GM18517 (cell line): ENCODE measurements at regions not wholly inside any gene's neighbourhood (a gene's known extent, or its start where the extent isn't known, plus 50 kb on each side); places are given as distances from the start of the nearest gene placed in this dataset.

Experiments
- ATAC-seq: cut with Tn5 transposase; IDR thresholded peaks from one replicate; pipeline ENCODE4 v1.9.1; 2021; ENCODE audit warnings: mild to moderate bottlenecking, moderate library complexity; ENCODE audit not compliant: unreplicated experiment

DNA sequence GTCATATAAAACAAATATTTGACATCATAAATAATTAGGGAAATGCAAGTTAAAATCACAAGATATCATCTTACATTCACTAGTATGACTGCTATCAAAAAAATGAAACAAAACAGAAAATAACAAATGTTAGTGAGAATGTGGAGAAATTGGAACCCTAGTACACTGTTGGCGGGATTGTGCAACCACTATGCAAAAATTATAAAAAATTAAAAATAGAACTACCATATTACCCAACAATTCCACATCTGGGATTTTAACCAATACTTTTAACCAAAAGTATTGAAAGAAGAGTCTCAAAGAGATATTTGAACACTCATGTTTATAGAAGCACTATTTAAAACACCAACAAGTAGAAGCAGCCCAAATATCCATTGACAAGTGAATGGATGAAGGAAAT, 797.2 kb upstream of the ADAMTS5 start:
- no peak for ATAC-seq

DNA sequence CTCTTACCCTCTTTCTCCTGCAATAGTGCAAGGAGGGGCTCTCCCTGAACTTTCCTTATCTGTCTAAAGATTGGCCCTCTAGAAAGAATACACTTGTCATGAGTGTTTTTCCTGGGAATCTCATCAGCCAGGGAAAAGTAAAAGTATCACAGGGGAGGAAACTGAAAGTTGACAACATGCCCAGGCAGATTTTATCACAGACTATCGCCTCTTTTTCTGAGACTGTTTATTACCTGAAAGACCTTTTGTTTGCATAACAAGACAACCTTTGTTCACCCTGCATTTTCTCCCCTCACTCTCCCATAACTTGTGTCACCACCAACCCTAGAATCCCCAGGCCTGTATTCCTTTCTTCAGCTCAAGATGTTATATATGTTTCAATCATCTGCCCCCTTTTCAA, 794.7 kb upstream of the ADAMTS5 start:
- no peak for ATAC-seq

DNA sequence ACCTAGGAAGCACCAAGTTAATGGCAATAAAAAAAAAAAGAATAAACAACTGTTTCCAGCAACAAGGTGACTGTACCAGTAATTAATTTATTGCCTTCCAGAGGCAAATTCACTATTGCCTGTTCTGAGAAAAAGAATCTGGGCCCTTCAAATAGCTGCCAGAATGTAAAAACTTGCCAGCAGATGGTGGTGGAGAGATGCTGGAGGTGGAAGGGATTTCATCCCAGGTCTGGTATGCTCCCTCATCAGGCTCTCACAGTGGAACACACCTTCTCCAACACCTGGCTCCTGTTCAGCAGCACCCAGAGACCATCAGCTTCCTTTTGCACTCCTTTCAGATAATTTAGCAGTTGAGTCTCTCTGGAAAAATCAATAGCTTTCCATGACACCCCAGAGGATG, 792.9 kb upstream of the ADAMTS5 start:
- ATAC-seq = no peak

DNA sequence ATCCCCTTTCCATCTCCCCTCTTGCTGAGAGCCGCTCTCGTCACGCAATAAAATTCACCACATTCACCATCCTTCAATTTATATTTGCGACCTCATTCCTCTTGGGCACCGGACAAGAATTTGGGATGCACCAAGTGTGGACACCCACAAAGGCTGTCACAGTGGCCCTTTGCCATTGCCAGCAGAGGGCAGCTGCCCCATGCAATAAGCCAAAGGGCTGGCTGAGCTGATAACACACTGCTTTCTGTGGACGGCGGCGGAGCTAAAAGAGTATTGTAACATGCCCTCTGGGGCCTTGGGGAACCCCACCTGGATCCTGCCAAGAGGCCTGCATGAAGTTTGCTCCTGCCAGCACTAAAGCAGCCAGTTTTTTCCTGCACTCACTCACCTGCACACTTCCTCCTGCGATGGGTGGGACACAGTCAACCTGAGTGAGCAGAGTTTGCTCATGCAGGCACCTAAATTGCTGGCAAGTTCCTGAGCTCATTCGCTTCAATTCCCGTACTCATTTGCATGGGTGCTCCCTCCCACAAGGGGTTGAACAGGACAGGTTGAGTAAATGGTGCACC, 792.3 kb upstream of the ADAMTS5 start:
- no peak for ATAC-seq

DNA sequence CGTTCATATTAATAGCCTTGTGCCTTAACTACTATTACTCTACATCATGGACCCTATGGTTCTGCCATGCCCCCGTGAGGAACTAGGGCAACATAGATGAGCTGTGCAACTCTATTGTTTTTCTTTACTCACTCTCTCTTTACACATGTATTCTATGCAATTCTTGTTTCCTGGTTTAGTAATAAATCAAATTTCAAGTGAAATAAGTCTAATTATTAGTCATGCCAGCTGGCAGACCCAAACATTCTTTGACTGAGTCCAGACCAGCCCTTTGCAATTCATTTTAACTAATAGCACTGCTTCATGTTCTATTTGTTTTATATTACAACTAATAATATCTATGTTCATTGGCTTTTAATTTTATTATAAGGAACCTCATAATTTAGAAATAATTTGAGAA, 789.3 kb upstream of the ADAMTS5 start:
- no peak for ATAC-seq

DNA sequence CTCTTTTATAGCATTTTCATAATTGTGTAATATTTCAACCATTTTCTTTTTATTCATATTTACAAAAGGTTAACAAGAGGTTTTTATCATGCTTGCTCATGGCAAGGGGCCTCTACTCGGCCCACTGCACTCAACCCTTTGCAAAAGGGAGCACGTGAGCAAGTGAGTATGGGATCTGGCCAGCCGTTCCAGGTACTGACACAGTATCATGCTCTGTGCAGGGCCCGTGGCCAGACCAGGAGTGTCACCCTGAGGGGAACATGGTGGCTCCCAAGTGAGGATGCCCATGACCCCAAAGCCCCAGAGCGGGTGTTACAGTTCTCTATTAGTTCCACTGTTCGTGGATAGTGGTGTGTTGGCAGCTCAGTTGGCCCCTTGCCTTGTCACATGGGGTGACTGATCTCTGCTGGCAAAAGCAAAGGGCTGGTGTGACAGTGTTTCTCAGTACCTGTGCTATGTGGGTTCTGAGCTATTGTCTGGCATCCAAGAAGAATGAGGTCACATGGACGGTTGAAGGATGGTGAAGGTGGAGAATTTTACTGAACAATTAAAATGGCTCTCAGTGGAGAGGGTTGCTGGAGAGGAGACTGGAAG, 777.2 kb upstream of the ADAMTS5 start:
- no peak for ATAC-seq

DNA sequence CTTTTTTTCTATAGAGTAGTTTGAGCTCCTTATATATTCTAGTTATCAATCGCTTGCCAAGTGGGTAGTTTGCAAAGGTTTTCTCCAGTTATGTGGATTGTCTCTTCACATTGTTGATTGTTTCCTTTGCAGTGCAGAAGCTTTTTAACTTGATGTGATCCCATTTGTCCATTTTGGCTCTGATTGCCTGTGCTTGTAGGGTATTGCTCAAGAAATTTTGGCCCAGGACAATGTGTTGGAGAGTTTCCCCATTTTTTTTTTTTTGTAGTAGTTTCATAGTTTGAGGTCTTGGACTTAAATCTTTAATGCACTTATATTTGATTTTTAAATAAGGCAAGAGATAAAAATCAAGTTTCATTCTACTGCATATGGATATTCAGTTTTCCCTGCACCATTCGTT, 774.8 kb upstream of the ADAMTS5 start:
- ATAC-seq = no peak

DNA sequence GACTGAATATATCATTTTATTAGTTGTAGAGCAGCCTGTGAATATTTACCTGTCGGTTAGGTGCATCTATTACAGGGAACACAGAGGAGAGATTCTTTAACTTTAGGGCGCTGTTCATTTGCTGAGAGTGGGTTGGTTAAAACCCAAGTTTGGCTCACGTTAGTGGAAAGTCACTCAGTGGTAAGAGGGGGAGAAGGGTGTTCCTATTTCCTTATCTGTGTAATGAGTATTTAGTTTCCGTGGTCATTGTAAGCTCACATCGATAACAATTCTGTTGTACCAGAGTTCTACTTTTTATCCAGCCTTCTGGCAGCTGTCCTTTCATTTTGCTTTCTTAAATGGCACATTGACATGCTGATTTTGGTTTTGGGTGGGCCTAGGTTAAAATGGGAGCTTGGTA, 773.2 kb upstream of the ADAMTS5 start:
- ATAC-seq = no peak

DNA sequence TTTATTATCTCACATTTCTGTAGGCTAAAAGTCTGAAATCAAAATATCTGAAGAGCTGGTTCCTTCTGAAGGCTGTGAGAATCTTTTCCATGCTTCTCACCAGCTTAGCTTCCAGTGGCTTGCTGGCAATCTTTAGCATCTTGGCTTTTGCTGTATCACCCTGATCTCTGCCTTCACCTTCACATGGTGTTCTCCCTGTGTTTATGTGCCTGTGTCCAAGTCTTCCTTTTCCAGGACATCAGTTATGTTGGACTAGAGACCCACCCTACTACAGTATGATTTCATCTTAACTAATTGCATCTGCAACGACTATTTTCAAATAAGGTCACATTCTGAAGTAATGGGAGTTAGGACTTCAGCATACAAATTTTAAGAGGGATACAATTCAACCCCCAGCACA, 772.3 kb upstream of the ADAMTS5 start:
- no peak for ATAC-seq

DNA sequence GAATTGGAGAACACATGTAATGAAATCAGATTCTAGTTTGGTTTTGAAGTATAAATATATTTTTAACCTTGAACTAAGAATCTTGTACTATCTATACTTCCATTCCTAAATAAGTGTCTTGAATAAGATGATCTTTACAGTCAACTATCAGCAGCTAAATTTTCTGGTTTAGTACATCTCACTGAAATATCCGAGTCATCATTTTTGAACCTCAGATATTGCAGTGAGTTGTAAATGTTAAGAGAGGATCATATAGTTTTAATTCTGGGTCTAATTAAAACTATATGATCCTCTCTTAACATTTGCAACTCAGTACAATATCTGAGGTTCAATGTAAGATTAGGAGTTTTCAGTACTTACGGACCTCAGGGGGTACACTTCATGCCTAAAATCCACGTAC, 768.8 kb upstream of the ADAMTS5 start:
- no peak for ATAC-seq

DNA sequence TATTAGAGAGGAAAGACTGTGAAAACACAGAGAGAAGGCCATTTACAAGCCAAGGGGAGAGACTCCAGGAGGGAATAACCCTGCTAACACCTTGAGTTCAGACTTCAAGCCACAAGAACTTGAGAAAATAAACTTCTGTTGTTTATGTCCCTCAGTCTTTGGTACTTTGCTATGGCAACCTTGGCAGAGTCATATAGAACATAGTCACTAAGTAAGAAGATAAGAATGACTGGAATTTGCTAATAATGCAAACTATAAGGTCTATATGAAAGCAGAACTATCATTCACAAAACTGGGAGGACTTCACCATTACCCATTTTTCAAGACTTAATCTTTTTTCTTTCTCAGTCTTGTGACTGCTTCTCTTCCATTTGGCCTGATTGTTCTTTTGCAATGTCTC, 767.3 kb upstream of the ADAMTS5 start:
- ATAC-seq = no peak

DNA sequence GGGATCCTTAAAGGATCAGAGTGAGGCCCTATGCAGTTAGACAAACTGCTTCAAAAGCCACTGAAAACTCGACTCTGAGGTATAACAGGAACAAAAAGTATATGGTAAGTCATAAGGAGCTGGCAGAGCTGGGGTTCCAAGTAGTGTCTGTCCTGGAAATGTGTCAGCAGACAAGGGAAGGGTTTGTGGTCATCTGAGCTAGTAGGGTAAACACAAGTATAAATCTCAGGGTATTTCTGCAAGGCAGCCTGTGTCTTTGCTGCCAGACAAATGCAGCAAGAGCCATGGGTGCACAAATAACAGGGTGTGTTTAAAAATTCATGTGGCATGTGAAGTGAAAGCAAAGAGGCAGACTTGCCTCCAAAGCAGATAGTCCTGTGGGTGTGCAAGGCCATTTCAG, 759.0 kb upstream of the ADAMTS5 start:
- ATAC-seq = no peak

DNA sequence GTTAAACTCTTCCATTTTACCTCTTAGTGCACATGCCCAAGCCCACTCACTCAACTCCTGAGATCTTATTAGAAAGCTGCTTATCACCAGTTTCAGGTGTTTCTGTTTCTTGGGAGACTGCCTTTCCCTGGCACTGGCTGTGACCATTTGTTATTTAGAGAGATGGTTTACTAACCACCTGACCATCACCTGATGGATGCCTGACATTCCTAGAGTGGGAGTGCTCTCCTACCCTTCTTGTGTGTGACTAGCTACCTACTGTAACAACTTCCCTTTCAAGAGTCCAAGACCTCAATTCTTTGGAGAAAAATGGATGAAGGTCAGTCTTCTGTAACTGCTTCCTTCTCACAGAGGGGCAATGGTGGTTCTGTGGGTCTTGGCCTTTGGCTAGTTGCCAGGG, 755.2 kb upstream of the ADAMTS5 start:
- ATAC-seq = no peak

DNA sequence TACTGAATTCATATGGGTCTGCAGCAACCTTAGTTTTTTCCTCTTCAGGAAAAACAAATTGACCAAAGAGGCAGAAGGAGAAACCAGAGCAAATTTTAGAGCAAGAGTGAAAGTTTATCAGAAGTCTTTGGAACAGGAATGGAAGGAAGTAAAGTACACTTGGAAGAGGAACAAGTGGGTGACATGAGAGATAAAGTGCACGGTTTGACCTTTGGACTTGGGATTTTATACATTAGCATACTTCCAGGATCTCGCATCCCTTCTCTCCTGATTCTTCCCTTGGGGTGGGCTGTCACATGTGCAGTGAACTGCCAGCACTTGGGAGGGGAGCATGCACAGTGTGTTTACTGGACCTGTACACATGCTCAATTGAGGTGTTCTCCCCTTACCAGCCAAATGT, 754.8 kb upstream of the ADAMTS5 start:
- ATAC-seq = no peak

DNA sequence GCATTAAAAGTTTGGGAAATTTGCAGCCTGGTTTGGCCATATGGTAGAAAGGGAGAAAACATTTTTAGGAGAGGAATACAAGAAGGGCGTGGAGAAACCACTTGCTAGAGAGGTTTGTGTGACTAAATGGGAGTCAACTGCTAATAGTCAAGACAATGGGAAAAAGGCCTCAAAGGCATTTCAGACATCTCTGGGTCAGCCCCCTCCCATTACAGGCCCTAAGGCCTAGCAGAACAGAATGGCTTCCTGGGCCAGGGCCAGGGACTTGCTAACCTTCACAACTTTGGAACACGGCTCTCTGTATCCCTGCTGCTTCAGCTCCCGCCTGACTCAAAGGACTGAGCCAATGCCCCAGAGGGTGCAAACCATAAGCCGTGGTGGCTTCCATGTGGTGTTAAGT, 752.3 kb upstream of the ADAMTS5 start:
- no peak for ATAC-seq

DNA sequence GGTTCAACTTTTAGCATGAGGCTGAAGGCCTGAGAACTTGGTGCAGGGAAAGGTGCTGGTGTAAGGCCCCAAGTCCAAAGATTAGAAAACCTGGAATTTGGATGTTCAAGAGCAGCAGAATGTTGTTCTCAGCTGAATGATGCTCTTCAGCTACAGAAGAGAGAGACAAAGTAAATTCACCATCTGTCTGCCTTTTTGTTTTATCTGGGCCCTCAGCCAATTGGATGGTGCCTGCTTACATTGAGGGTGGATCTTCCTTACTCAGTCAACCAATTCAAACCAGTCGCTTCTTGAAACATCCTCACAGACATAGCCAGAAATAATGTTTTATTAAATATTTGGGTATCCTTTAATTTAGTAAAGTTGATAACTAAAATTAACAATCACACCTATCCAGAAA, 748.2 kb upstream of the ADAMTS5 start:
- no peak for ATAC-seq

DNA sequence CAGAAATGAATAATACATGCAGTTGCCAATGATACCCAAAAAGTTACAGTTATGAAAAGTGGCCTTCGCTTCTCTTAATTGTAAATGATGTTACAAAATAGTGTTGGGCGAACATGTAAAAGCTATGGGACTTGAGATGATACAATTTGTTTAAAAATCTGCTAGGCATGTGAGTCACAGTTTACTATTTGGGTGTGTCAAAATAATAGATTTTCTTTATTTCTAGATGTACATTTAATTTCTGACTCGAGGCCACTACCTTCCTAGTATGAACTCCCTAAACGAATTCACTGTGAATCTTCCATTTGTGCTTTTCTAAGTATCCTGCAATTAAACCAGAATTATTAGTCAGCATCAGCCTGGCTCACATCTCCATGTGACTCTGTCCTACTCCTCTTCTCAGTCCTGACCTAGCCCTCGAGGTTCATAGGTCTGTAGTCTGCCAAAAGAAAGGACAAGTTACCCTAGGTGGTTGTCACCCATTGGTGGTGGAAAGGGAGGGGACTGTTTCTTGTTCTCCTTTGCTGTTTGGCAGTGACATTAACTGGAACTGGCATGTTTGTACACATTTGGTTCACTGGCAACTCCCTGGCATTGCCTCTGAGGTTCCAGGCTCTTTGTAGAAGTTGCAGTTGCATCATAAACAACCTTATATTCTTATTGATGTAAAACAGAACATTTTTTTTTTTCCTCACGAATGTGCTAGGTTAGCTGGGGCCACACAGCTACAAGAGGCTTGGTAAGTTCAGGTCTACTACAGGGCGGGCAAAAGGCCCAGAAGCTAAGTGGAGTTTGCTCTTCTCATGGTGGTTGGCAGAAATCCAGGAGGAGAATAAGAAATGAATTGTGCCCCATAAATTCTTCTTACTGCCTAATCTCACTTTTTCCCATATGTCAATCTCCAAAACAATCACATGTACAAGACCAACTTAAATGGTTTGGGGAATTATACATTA, 746.5 kb upstream of the ADAMTS5 start:
- no peak for ATAC-seq

DNA sequence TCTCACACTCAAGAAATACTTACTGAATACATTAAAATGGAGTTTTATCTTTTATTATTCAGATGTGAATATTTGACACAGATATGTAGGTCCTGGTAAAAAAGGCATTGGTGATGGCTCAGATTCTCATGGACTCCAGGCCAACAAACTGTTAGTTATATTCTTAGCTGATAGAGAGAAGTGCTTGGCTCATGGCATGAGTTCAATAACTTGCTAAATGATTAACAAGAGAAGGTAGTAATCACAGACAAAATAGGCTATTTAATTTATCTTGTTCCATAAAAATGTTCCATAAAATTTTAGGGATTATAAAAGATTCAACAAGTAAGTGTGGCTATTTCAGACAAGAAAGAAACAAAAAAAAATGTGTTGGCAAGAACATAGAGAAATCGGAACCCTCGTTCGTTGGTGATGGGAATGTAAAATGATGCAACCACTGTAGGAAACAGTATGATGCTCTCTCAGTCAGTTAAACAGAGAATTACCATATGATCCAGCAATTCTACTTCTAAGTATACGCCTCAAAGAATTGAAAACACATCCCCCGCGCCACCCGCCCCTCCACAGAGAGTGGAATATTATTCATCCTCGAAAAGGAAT, 737.8 kb upstream of the ADAMTS5 start:
- no peak for ATAC-seq

DNA sequence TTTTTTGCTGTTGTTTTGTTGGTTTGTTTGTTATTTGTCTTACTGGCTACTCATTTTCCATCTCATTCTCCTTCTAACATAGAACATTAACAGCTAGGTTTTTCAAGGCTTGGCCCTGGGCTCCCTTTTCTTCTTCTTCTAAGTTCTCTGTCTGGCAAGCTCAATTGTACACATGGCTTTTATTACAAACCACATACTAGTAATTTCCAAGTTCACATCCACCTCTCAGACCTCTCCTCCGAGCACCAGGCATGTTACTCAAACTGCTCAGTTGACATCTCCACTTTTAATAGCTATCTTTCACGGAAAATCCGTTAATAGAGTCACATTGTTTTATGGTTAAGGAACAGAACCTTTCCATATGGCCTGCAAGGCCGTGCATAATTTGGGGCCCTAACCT, 736.9 kb upstream of the ADAMTS5 start:
- no peak for ATAC-seq

DNA sequence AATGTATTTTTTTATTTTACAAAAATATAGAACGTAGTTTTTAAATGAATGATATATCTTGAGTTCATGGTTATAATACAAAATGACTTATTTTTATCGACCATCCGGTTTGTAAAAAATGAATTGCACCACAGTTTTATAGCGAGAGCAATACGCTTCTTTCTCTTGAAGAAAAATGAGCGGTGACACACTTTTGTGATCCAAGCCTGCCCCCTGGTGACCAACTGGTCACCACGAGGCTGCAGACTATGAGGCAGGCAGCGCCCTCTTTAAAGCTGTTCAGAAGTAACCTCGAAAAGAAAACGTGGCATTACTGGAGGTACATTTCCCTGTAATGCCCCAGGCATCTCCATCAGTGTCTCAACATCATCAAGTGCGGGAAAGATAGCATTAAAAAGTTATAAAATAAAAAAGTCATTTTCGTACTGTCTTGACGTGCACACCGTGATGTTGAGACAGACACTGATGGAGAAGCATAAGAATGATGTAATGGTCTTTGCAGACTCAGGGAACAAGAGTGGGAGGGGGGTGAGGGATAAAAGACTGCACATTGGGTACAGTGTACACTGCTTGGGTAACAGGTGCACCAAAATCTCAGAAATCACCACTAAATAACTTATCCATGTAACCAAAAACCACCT, 734.2 kb upstream of the ADAMTS5 start:
- ATAC-seq = no peak

DNA sequence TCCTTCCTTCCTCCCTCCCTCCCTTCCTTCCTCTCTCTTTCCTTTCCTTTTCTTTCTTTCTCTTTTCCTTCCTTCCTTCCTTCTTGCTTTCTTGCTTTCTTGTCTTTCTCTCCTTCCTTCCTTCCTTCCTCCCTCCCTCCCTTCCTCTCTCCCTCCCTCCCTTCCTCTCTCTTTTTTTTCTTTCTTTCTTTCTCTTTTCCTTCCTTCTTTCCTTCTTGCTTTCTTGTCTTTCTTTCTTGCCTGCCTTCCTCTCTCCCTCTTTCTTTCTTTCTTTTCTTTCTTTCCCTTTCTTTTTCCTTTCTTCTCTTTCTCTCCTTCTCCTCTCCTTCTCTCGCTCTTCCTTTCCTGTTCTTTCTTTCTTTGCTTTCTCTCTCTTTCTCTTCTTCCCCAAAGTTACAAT, 728.4 kb upstream of the ADAMTS5 start:
- ATAC-seq = no peak
